ENCODE measurements at regions not wholly inside any gene's neighbourhood (a gene's known extent, or its start where the extent isn't known, plus 50 kb on each side); places are given as distances from the start of the nearest gene placed in this dataset.

- no peak for ATAC-seq (ENCODE audit: poor library complexity)
- DNase-seq, result no peak
- intact Hi-C loops (cut with DNase I), result no loop called here
Observed at GRCh38 chr18:7393080-7393479, 162.2 kb downstream of the LRRC30 start.

GRCh38 chr18:7394050-7394659, 163.3 kb downstream of the LRRC30 start:
- ATAC-seq (ENCODE audit: poor library complexity) (no peak), DNase-seq (no peak)
- intact Hi-C loops (cut with DNase I), result no loop called here

- DNase-seq, result no peak
- intact Hi-C loops (cut with DNase I), result no loop called here
- no peak for ATAC-seq (ENCODE audit: poor library complexity)
Observed at GRCh38 chr18:7395566-7395965, 164.7 kb downstream of the LRRC30 start.

DNA sequence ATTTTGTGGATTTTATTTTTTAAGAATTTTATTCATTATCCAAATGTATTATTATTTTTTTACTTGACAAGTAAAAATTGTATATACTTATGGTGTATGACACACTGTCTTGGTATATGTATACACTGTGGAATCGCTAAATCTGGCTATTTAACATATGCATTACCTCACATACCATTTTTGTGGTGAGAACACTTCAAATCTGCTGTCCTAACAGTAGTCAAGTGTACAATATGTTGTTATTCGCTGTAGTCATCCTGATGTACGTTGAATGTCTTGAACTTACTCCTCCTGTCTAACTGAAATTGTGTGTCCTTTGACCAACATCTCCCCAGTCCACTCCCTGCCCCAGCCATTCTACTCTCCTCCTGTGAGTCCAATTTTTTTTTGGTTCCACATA, 153.2 kb upstream of the PTPRM start:
- DNase-seq (no peak), ATAC-seq (ENCODE audit: poor library complexity) (no peak)
- intact Hi-C loops (cut with DNase I), result no loop called here

GRCh38 chr18:7414459-7414858, 152.7 kb upstream of the PTPRM start:
- peak; percentile 43 for ATAC-seq (ENCODE audit: poor library complexity)
- intact Hi-C loops (cut with DNase I), result no loop called here
- no peak for DNase-seq

DNA sequence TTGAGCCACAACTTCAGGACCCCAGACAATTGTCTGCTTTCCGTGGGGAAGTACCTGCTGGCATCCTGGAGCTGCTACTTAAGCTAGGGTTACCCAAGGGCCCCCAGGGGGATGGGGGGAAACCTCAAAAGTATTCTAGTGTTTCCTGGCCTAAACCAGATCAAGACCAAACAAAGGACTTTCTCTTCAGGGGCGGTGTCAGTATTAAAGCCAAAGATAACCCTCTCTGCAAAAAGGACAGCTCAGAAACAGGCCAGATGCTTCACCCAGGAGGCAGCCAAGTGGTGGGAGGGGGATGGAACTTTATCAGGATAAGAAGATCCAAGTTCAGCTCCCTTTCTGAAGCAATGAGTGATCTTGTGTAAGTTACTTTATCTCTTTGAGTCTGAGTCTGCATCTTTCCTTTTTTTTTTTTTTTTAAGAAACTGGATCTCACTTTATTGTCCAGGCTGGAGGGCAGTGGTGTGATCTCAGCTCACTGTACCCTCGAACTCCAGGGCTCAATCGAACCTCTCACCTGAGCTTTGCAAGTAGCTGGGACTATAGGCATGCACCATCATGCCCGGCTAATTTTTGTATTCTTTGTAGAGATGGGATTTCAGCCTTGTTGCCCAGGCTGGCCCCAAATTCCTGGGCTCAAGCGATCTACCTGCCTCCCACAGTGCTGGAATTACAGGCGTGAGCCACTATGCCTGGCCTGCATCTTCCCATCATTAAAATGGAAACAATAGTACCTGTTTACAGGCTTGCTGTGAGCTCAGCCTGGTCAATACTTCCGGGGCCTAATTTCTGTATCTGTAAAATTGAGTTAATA, 151.8 kb upstream of the PTPRM start:
- DNase-seq (no peak), ATAC-seq (ENCODE audit: poor library complexity) (no peak)
- intact Hi-C loops (cut with DNase I), result no loop called here

DNA sequence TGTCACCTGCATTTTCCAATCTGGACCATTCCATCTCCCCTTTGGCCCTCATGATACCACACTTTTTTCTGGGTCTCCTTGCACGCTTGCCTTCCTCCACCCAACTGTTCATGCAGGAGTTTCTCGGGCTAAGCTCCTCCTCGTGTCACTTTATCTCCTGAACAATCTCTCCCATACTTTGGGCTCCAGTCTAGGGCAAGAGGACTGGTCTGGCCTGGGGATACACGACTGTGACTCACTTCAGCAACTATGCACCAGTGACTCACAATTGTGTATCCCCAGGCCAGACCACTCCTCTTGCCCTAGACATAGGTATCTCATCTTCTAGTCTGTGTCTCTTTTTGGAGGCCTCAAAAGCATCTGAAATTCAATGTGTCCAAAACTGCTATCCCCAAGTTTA, 149.4 kb upstream of the PTPRM start:
- intact Hi-C loops (cut with DNase I), result no loop called here
- ATAC-seq (ENCODE audit: poor library complexity) (no peak), DNase-seq (no peak)

GRCh38 chr18:7429831-7430230, 137.3 kb upstream of the PTPRM start:
- DNase-seq (no peak), ATAC-seq (ENCODE audit: poor library complexity) (no peak)
- intact Hi-C loops (cut with DNase I), result no loop called here

GRCh38 chr18:7436166-7436565, 130.9 kb upstream of the PTPRM start:
- ATAC-seq (ENCODE audit: poor library complexity) (no peak), DNase-seq (no peak)
- intact Hi-C loops (cut with DNase I), result no loop called here

DNA sequence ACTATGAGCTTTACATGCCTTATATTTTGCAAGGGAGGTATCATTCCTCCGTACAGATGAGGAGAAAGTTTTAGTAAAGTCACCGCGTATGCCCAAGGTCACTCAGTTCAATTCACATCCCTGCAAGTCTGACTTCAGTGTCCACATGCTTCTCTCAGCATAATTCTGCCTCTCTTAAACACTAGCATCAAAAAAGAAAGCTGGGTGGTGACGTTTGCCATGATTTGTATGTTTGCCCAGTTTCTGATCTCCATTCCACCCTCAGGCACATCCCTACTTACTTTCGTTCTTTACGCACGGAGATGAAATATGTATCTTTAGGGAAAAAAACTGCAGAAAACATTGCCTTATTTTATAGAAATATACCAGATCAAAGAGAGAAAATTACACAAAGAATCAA, 129.2 kb upstream of the PTPRM start:
- intact Hi-C loops (cut with DNase I), result no loop called here
- ATAC-seq (ENCODE audit: poor library complexity), result no peak

DNA sequence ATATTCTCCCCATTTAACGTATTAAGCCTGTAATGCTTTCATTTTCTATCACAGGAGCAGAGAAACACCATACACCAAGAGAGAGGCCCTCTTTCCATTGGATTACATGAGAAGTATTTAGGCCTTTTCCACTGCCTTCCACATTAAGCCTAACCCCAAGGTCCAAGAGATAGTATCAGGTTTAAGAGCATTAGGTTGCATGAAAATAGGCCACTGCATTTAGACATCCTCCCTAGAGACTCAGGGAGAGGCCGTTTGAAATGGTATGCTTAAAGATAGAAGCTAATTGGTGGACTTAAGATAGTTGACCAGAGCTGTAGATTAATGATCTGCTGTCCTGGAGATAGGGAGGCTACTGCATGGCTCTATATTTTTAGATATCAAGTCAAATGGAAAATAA, 128.5 kb upstream of the PTPRM start:
- DNase-seq, result no peak
- intact Hi-C loops (cut with DNase I), result no loop called here
- ATAC-seq (ENCODE audit: poor library complexity), result no peak

More for the DNA sequence above, 129.2 kb upstream of the PTPRM start:
- DNase-seq, result no peak

- intact Hi-C loops (cut with DNase I), result no loop called here
- no peak for DNase-seq
- no peak for ATAC-seq (ENCODE audit: poor library complexity)
Observed at GRCh38 chr18:7447318-7448028, 119.6 kb upstream of the PTPRM start.

DNA sequence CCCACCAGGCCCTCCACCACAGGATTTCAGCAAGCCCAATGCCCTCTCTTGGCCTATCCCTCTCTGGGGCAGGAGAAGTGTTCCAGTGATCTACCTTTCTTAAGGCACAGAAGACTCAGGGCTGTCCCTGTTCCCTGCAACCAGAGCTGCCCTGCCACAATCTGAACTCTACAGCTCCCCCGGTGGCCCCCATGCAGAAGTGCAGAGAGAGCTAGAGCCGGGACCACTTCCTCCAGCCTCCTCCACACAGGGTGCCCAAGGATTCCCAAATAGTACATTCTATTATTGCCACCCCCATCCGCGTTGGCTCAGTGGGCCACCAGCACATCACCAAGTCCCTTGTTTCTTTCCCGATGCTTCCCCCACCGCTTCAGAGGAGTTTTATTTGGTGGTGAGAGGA, 114.8 kb upstream of the PTPRM start:
- ATAC-seq (ENCODE audit: poor library complexity) (peak; percentile 89), DNase-seq (no peak)
- intact Hi-C loops (cut with DNase I), result loop anchor here (10.0 kb wide), 1 partner anchor 178 kb away; no protein-coding TSS in a partner anchor

- ATAC-seq (ENCODE audit: poor library complexity) (no peak), DNase-seq (no peak)
- intact Hi-C loops (cut with DNase I), result loop anchor here (10.0 kb wide), 1 partner anchor 180 kb away; no protein-coding TSS in a partner anchor
Observed at GRCh38 chr18:7454429-7454828, 112.7 kb upstream of the PTPRM start.

DNA sequence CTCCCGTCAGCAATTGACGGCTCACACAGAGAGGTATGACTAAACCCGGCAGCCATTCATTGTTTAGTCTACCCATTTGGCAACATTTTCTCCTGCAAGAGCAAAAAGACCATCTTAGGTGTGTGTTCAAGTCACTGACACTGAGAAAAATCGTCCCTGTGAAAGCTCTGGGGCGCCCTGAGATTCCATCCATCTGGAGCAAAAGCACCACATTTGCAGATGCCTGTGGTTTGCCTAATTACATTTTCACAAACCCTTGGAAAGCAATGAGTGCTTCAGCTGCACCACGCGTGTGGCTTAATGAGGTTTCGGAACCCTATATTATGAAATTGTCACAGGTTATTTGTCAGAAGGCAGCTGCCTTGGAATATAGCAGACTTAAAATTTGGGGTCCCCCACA, 110.7 kb upstream of the PTPRM start:
- intact Hi-C loops (cut with DNase I), result loop anchor here (10.0 kb wide), 1 partner anchor 182 kb away; no protein-coding TSS in a partner anchor
- DNase-seq, result no peak
- no peak for ATAC-seq (ENCODE audit: poor library complexity)

- intact Hi-C loops (cut with DNase I), result loop anchor here (10.0 kb wide), 1 partner anchor 182 kb away; no protein-coding TSS in a partner anchor
- ATAC-seq (ENCODE audit: poor library complexity), result no peak
- DNase-seq, result no peak
Observed at GRCh38 chr18:7457262-7457661, 109.9 kb upstream of the PTPRM start.

GRCh38 chr18:7458884-7459283, 108.2 kb upstream of the PTPRM start:
- intact Hi-C loops (cut with DNase I), result loop anchor here (10.0 kb wide), 1 partner anchor 184 kb away; no protein-coding TSS in a partner anchor
- peak; percentile 82 for ATAC-seq (ENCODE audit: poor library complexity)
- no peak for DNase-seq

- intact Hi-C loops (cut with DNase I), result loop anchor here (5.0 to 10.0 kb wide), 2 partner anchors 107 to 185 kb away; partner anchors contain the start of gene PTPRM
- ATAC-seq (ENCODE audit: poor library complexity) (peak; percentile 80), DNase-seq (peak; percentile 72)
Observed at GRCh38 chr18:7459851-7460770, 107.0 kb upstream of the PTPRM start.

Data from Right ventricle myocardium superior (tissue), 1 donor.